Thoracic aorta (tissue), 2 donors: ENCODE measurements at regions not wholly inside any gene's neighbourhood (a gene's known extent, or its start where the extent isn't known, plus 50 kb on each side); places are given as distances from the start of the nearest gene placed in this dataset.

Experiments used
- ATAC-seq: fragments of 150-250 bp; one replicate; pipeline ENCODE4 v1.8.0; 2017; ENCODE audit warnings: low read depth; ENCODE audit not compliant: insufficient number of reproducible peaks, low FRiP score
- DNase-seq: peaks from one replicate; pipeline ENCODE4 v3.0.0-alpha.2; 2020; ENCODE audit warnings: low spot score
- H3K27ac ChIP-seq, 2 donors: fragments of 200-600 bp; sonication (generic); 1 replicate in 1 of 2; 2 replicates in 1 of 2; pipeline ENCODE4 v1.5.1; 2016; ENCODE audit warnings: mild to moderate bottlenecking in 2 of 2, moderate library complexity in 2 of 2
- H3K27me3 ChIP-seq: fragments of 200-600 bp; sonication (generic); replicated peaks from 2 replicates; pipeline ENCODE4 v1.6.0; 2016; ENCODE audit warnings: mild to moderate bottlenecking; ENCODE audit not compliant: insufficient read depth
- H3K36me3 ChIP-seq: fragments of 200-600 bp; sonication (generic); one replicate; pipeline ENCODE4 v1.5.1; 2016
- H3K4me1 ChIP-seq, 2 donors: fragments of 200-600 bp; sonication (generic); 1 replicate in 1 of 2; 2 replicates in 1 of 2; pipeline versions ENCODE4 v1.5.1 to v1.6.0; 2016; ENCODE audit warnings: low read depth in 2 of 2, mild to moderate bottlenecking in 1 of 2; ENCODE audit not compliant: control insufficient read depth in 1 of 2
- H3K4me3 ChIP-seq: fragments of 200-600 bp; sonication (generic); 2 replicates; pipeline ENCODE4 v1.5.1; 2016; ENCODE audit warnings: mild to moderate bottlenecking
- H3K9me3 ChIP-seq: fragments of 200-600 bp; sonication (generic); 2 replicates; pipeline ENCODE4 v1.5.1; 2016
- TF ChIP-seq, protein P1 (sequence below): fragments of 200-600 bp; sonication (generic); IDR thresholded peaks from one replicate; pipeline ENCODE4 v1.5.1; 2019; ENCODE audit warnings: antibody characterized with exemption

DNA sequence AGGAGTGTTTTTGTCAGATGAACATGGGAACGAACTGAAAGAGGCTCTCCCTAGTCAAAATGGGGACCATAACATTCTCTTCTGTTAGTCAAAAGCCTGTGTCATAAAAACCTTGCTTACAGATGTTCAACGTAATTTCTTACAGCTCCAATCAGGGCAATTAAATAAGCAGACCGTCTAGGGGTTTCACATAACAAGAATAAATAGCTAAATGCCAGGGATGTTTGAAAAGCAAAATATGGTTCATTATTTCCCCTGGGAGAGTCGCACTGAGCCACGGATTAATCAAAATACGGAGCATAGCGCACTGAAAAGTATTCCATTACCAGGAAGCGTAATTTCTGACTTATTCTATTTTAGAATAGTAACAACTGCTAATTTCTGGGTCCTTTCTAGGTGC, 63.7 kb upstream of the MRI1 start:
- ATAC-seq (no peak), DNase-seq (no peak)
- peaks cover 7% of the 10 kb centered on the region for H3K9me3 ChIP-seq
- TF ChIP-seq, protein P1, sequence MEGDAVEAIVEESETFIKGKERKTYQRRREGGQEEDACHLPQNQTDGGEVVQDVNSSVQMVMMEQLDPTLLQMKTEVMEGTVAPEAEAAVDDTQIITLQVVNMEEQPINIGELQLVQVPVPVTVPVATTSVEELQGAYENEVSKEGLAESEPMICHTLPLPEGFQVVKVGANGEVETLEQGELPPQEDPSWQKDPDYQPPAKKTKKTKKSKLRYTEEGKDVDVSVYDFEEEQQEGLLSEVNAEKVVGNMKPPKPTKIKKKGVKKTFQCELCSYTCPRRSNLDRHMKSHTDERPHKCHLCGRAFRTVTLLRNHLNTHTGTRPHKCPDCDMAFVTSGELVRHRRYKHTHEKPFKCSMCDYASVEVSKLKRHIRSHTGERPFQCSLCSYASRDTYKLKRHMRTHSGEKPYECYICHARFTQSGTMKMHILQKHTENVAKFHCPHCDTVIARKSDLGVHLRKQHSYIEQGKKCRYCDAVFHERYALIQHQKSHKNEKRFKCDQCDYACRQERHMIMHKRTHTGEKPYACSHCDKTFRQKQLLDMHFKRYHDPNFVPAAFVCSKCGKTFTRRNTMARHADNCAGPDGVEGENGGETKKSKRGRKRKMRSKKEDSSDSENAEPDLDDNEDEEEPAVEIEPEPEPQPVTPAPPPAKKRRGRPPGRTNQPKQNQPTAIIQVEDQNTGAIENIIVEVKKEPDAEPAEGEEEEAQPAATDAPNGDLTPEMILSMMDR: no peak
- H3K4me1 ChIP-seq: peaks cover 0 to 8% of the 10 kb centered on the region in 2 donors
- H3K36me3 ChIP-seq: no peaks in the 10 kb centered on the region
- no peak overlapping the region for H3K27ac ChIP-seq
- no peak overlapping the region for H3K4me3 ChIP-seq
- H3K27me3 ChIP-seq: no peaks in the 10 kb centered on the region

DNA sequence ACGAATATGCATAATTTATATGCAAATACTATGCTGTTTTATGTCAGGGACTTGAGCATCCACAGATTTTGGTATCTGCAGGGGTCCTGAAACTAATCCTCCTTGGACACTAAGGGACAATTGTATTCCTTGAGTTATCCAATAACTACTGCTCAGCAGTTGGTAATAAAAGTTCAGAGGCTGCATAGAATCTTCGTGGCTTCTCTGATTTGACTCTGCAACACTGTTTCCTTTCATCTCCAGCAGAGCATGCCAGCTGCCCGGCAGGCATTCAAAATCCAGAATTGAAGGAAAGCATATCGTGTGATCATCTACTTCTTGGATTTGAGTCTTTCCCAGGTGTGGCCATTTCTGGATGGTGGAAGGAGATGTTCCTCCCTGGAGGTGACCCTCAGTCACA, 64.5 kb upstream of the MRI1 start:
- Histone ChIP-seq H3K9me3 (peaks cover 3% of the 10 kb centered on the region), H3K27me3 (no peaks in the 10 kb centered on the region), H3K36me3 (no peaks in the 10 kb centered on the region), H3K4me3 (no peak overlapping the region), H3K27ac (no peak overlapping the region), H3K4me1 (peaks cover 0 to 8% of the 10 kb centered on the region in 2 donors)
- ATAC-seq (no peak), DNase-seq (no peak)
- TF ChIP-seq, protein P1: no peak

DNA sequence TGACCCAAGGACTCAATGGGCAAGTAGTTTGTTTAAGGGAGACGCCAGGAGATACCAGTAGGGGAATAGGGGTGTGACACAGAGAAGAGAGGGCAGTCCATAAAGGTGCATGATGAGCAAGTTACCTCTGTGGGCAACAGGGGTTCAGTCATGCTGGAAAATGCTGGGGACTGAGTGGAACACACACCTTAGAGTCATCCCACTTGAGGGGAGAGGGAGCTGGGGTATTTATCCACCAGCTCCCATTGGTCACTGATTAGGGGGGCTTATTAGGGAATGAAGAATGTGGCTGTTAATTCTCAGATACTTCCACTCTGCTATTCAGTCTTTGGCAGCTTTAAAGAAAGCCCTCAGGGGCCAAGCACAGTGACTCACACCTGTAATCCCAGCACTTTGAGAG, 67.5 kb upstream of the MRI1 start:
- TF ChIP-seq, protein P1: no peak
- DNase-seq: no peak
- no peak for ATAC-seq

DNA sequence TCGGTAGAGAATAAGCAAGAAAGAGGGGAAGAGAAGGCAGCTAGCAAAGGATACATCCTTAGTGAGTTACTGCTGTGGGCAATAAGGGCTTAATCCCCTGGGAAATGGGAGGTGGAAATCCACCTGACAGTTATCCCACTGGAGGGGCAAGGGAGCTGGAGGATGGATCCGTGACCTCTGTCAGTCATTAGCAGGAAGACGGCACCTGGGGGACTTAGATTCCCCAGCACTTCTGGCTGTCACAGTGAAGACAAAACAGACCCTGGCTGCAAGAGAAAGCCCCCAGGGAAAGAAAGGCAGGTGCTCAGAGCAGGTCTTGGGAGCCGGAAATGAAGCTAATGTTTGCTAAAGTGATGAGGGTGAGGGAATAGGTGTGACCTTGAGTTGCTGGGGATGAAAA, 70.4 kb upstream of the MRI1 start:
- Histone ChIP-seq H3K27ac (no peak overlapping the region), H3K4me3 (no peak overlapping the region)
- ATAC-seq: no peak

More for the DNA sequence above, 67.5 kb upstream of the MRI1 start:
- Histone ChIP-seq H3K4me3 (no peak overlapping the region), H3K27me3 (no peaks in the 10 kb centered on the region), H3K36me3 (no peaks in the 10 kb centered on the region), H3K27ac (no peak overlapping the region), H3K9me3 (peaks cover 3% of the 10 kb centered on the region), H3K4me1 (peaks cover 0 to 18% of the 10 kb centered on the region in 2 donors)

DNA sequence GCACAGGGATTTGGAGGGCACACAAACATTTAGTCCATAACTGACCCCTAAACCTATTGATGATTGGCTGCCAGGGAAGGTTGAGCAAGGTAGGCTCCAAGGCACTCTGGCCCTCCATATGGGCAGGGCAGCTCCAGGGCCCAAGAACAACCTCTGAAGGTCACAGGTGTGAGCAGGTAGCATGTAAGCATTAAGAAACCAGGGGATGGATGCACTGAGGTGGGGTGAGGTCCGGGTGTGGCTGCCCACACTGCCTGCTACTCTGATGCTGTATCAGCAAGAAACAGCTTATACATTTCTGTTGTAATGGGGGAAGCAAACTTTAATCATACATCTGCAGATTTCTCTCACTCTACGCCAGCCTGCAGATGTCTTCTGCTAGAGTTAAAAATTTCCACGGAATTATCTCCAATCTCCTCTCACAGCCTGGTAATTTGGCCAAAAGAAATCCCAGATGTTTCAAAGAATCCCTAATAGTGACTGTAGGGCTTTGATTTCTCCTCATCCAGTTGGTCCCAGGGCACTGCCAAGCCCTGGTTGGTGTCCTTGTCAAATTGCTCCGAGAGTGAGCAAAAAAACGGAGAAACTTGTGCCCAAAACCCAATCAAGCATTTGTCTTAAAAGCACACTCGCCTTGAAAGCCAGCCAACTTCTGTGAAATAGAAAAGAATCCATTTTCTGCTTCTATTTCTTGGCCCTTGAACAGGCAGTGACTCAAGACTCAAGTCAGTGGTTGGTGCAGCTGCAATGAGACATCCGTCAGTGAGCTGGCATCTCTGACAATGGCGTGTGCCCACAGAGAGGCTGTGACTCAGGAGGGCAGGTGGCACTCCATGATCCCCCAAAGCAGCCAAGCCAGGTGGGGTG, 72.5 kb upstream of the MRI1 start:
- Histone ChIP-seq H3K36me3 (no peaks in the 10 kb centered on the region), H3K27ac (no peak overlapping the region), H3K27me3 (no peaks in the 10 kb centered on the region), H3K9me3 (no peaks in the 10 kb centered on the region), H3K4me3 (no peak overlapping the region), H3K4me1 (peaks cover 0 to 14% of the 10 kb centered on the region in 2 donors)
- ATAC-seq (no peak), DNase-seq (peak; percentile 4)
- TF ChIP-seq, protein P1: no peak

More for the DNA sequence above, 70.4 kb upstream of the MRI1 start:
- Histone ChIP-seq H3K4me1 (peaks cover 0 to 14% of the 10 kb centered on the region in 2 donors), H3K9me3 (no peaks in the 10 kb centered on the region), H3K36me3 (no peaks in the 10 kb centered on the region), H3K27me3 (no peaks in the 10 kb centered on the region)
- TF ChIP-seq, protein P1: no peak
- no peak for DNase-seq
